HG02970 (cell line): ENCODE measurements at regions not wholly inside any gene's neighbourhood (a gene's known extent, or its start where the extent isn't known, plus 50 kb on each side); places are given as distances from the start of the nearest gene placed in this dataset.
"Not testable (repeated sequence)": the region's sequence is repeated elsewhere in the genome, so short reads cannot be mapped to it uniquely, and the experiment has no call there.

Experiments used
- ATAC-seq: cut with Tn5 transposase; IDR thresholded peaks from one replicate; pipeline ENCODE4 v1.9.1; 2021; ENCODE audit warnings: mild to moderate bottlenecking, moderate library complexity, moderate number of reproducible peaks; ENCODE audit not compliant: unreplicated experiment, low FRiP score

DNA sequence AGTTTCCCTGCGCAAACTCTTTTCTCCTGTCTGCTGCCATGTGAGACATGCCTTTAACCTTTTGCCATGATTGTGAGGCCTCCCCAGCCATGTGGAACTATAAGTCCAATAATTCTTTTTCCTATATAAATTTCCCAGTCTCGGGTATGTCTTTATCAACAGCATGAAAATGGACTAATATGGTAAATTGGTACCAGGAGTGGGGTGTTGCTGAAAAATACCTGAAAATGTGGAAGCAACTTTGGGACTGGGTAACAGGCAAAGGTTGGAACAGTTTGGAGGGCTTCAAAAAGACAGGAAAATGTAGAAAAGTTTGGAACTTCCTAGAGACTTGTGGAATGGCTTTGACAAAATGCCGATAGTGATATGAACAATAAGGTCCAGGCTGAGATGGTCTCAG lies 578.9 kb upstream of the CYLC2 start:
- not testable (repeated sequence) for ATAC-seq

- no peak for ATAC-seq
Measured at GRCh38 chr9:102405218-102405867, 589.8 kb upstream of the CYLC2 start.

DNA sequence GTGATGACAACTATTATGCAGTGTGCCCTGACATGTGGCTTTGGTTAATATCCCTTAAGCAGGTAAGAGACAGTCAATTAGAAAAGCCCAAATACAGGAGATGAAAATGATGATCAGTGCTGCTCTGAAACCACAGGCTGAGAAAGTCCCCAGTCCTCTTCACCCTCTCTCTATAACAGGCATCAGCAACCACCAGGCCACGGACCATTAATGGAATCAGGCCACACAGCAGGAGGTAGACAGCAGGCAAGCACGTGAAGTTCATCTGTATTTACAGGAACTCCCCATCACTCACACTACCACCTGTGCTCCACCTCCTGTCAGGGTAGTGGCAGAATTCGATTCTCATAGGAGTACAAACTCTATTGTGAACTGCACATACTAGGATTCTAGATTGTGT lies 591.6 kb upstream of the CYLC2 start:
- no peak for ATAC-seq

GRCh38 chr9:102398205-102398604 lies 596.9 kb upstream of the CYLC2 start:
- no peak for ATAC-seq

GRCh38 chr9:102385620-102386019 lies 609.5 kb upstream of the CYLC2 start:
- not testable (repeated sequence) for ATAC-seq

- no peak for ATAC-seq
Measured at GRCh38 chr9:102362470-102363132, 624.2 kb upstream of the GRIN3A start.

GRCh38 chr9:102360846-102361245 lies 622.4 kb upstream of the GRIN3A start:
- no peak for ATAC-seq

GRCh38 chr9:102355982-102356381 lies 617.5 kb upstream of the GRIN3A start:
- no peak for ATAC-seq

- ATAC-seq: no peak
Measured at GRCh38 chr9:102354041-102354440, 615.6 kb upstream of the GRIN3A start.

DNA sequence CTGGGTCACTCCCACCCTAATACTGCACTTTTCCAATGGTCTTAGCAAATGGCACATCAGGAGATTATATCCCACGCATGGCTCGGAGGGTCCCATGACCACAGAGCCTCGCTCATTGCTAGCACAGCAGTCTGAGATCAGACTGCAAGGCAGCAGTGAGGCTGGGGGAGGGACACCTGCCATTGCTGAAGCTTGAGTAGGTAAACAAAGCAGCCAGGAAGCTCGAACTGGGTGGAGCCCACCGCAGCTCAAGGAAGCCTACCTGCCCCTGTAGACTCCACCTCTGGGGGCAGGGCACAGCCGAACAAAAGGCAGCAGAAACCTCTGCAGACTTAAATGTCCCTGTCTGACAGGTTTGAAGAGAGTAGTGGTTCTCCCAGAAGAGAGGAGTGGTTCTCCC lies 599.0 kb upstream of the GRIN3A start:
- not testable (repeated sequence) for ATAC-seq

- ATAC-seq: no peak
Measured at GRCh38 chr9:102309379-102309778, 570.9 kb upstream of the GRIN3A start.

- no peak for ATAC-seq
Measured at GRCh38 chr9:102295188-102295587, 556.7 kb upstream of the GRIN3A start.

GRCh38 chr9:102273952-102274351 lies 535.5 kb upstream of the GRIN3A start:
- no peak for ATAC-seq

DNA sequence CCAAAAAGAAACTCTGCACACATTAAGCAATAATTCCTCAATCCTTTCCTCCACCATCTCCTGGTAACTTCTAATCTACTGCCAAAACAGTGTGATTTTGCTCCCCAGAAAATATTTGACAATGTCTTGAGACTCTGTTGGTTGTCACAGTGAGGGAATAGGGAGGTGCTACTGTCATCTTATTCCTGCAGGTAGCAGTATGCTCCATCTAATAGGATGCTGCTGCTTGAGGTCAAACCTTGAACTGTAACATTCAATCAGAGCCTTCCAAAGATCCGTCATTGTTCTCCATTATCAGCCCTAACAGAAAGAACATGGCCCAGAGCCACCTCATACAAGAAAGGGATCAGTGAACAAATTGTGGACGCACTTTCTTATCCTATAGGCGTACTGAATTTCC lies 514.7 kb upstream of the GRIN3A start:
- no peak for ATAC-seq

- no peak for ATAC-seq
Measured at GRCh38 chr9:102244916-102245315, 506.5 kb upstream of the GRIN3A start.

GRCh38 chr9:102237520-102237919 lies 499.1 kb upstream of the GRIN3A start:
- no peak for ATAC-seq

DNA sequence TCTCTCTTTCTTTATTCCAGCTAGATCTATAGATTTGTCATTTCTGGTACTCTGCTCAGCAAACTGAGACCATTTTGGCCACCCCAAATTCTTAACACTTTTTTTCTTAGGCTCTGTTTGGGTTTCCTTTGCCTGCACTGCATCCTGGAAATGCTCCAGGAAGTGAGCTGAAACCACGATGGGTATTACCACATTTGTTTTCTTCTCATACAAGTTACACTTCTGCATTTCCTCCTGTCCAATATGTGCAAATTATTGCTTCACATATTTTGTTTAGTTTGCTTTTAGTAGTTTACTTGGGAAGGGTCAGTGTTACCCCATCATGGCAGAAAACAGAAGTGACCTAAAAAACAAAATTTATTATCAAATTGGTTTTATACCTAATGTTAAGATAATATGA lies 498.6 kb upstream of the GRIN3A start:
- no peak for ATAC-seq

GRCh38 chr9:102227416-102227815 lies 489.0 kb upstream of the GRIN3A start:
- ATAC-seq: not testable (repeated sequence)

DNA sequence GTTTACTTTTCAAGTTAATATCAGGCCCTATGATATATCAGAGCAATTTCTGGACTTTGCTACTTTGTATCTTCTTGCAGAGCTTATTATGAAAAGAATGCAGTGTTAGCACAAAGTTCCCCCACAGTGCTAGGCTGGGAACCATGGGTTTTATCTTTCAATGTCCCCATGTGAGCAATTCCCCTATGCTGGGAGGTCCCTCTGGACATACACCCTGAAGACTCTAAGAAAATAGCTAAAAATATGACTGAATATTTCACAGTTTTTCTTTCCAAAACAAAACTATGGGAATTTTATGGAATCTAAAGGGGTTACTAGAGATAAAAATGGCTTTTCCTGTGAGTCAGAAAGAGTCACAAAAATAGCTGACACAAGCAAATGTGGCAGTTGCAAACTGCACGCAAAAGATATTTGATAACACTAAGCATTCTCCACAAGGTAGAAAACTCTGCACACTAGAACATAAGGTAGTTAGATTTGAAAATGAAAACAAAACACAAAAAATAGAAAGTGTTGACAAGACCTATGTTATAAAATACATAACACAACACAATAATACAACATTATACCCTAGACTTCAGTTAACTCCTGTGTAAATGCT lies 487.5 kb upstream of the GRIN3A start:
- no peak for ATAC-seq

- ATAC-seq: not testable (repeated sequence)
Measured at GRCh38 chr9:102223320-102224136, 485.1 kb upstream of the GRIN3A start.

DNA sequence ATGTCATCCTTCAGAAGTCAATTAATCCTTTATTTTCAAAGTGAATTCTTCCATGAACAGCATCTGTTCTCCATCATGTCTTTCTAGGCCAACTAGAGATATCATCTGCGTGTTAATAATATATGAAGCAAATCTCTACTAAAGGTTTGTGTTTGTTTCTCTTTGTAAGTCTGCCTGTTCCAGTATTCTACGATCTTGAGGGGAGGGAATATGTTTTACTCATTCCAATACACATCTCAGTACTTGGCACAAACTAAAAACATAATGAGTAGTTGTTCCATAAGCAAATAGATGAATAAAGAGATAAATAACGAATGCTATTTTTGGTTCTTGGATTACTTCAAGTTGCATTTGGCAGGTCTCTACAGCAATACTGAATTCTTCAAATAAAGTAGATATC lies 470.7 kb upstream of the GRIN3A start:
- ATAC-seq: no peak
